ENCODE measurements at regions not wholly inside any gene's neighbourhood (a gene's known extent, or its start where the extent isn't known, plus 50 kb on each side); places are given as distances from the start of the nearest gene placed in this dataset.

DNA sequence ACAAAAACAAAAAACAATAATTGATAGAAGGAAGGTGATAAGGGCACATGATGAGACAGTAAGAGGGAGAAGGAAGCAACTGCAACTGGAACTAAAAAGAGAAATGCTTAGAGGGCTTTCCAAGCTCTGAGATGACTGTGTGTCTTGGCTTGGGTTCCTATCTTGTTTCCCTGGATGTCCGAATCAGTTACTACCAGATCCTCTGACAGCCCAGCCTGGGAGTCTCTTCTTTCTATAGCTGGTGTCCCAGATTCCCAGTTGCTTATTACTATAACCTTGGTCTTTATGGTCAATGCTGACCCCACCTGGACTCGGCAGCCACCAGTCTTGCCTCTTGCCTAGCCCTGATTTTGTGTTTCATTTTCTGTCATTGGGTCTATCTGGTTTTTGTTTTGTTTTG, 116.4 kb downstream of the RFC3 start:
- no peaks in the 10 kb centered on the region for H3K27me3 ChIP-seq (ENCODE audit: control insufficient read depth, insufficient read depth, low read length)

More for the DNA sequence above, 116.4 kb downstream of the RFC3 start:
- H3K9ac ChIP-seq (ENCODE audit: low read depth, low read length) = no peak overlapping the region
- no peak overlapping the region for H2BK120ac ChIP-seq (ENCODE audit: low read depth, low read length)
- dilution Hi-C loops (cut with HindIII; ENCODE audit: low sequenced_read_pairs, unreplicated experiment) = no loop called here
- BruUV-seq (replicated peaks) = no TSS peak
- H3K27ac ChIP-seq (ENCODE audit: insufficient read depth, low read length) = no peak overlapping the region
- H3K56ac ChIP-seq (ENCODE audit: extremely low read depth, insufficient read depth, low read length) = no peak overlapping the region
- H4K91ac ChIP-seq (ENCODE audit: insufficient read depth, low read depth, low read length) = no peak overlapping the region
- H3K14ac ChIP-seq (replicated peaks; ENCODE audit: low read depth, low read length) = no peak overlapping the region
- no peak overlapping the region for H3K4me3 ChIP-seq (ENCODE audit: insufficient read depth, low read depth, low read length)
- H4K5ac ChIP-seq (ENCODE audit: low read depth, low read length) = no peak overlapping the region
- in situ Hi-C loops (cut with MboI; ENCODE audit: low sequenced_read_pairs) = loop anchor here (5.0 kb wide), 1 partner anchor 1223 kb away; no protein-coding TSS in a partner anchor
- peaks cover 3% of the 10 kb centered on the region; the same call in 1 of the 2 replicates for H3K9me1 ChIP-seq (ENCODE audit: insufficient read depth, low read length)
- no peak overlapping the region for H3K4me2 ChIP-seq (ENCODE audit: low read depth, low read length)
- H2BK15ac ChIP-seq (ENCODE audit: low read depth, low read length) = no peak overlapping the region
- no peak overlapping the region for H2BK5ac ChIP-seq (ENCODE audit: low read depth, low read length, poor library complexity, severe bottlenecking)
- WGBS, 2 experiments (ENCODE audit: extremely low coverage in 2 of 2, insufficient read length in 1 of 2) = no CpG with 5 or more reads among the region's 2 CpGs
- H3K23ac ChIP-seq (ENCODE audit: low read depth, low read length) = no peak overlapping the region
- H4K8ac ChIP-seq (ENCODE audit: low read depth in 2 of 2, low read length in 2 of 2) = no peak overlapping the region
- ChIA-PET POLR2A (ENCODE audit: unreplicated experiment) (no interaction called here), CTCF (no interaction called here)
- no peak for DNase-seq
- H2AFZ ChIP-seq (replicated peaks; ENCODE audit: low read length, poor library complexity) = no peak overlapping the region
- no peaks in the 10 kb centered on the region for H3K9me3 ChIP-seq (ENCODE audit: control insufficient read depth, insufficient read depth, low read length)
- H2AK5ac ChIP-seq (ENCODE audit: low read depth, low read length) = no peak overlapping the region
- TF ChIP-seq, protein P1, sequence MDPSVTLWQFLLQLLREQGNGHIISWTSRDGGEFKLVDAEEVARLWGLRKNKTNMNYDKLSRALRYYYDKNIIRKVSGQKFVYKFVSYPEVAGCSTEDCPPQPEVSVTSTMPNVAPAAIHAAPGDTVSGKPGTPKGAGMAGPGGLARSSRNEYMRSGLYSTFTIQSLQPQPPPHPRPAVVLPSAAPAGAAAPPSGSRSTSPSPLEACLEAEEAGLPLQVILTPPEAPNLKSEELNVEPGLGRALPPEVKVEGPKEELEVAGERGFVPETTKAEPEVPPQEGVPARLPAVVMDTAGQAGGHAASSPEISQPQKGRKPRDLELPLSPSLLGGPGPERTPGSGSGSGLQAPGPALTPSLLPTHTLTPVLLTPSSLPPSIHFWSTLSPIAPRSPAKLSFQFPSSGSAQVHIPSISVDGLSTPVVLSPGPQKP (IDR thresholded peaks at IDR 0.05; ENCODE audit: borderline replicate concordance, low read depth, low read length) = no peak
- TF ChIP-seq, protein P2, sequence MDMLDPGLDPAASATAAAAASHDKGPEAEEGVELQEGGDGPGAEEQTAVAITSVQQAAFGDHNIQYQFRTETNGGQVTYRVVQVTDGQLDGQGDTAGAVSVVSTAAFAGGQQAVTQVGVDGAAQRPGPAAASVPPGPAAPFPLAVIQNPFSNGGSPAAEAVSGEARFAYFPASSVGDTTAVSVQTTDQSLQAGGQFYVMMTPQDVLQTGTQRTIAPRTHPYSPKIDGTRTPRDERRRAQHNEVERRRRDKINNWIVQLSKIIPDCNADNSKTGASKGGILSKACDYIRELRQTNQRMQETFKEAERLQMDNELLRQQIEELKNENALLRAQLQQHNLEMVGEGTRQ (IDR thresholded peaks at IDR 0.05; ENCODE audit: low read depth, low read length) = no peak
- TF ChIP-seq CEBPB (IDR thresholded peaks at IDR 0.05; ENCODE audit: low read depth, low read length) = no peak
- no peak for TF ChIP-seq POLR2A (IDR thresholded peaks at IDR 0.05; ENCODE audit: low read depth, low read length)
- no peak for TF ChIP-seq NFE2L2 (IDR thresholded peaks at IDR 0.05; ENCODE audit: low read depth, low read length)
- TF ChIP-seq RAD21 (IDR thresholded peaks at IDR 0.05; ENCODE audit: low read length) = no peak
- TF ChIP-seq, protein P3, sequence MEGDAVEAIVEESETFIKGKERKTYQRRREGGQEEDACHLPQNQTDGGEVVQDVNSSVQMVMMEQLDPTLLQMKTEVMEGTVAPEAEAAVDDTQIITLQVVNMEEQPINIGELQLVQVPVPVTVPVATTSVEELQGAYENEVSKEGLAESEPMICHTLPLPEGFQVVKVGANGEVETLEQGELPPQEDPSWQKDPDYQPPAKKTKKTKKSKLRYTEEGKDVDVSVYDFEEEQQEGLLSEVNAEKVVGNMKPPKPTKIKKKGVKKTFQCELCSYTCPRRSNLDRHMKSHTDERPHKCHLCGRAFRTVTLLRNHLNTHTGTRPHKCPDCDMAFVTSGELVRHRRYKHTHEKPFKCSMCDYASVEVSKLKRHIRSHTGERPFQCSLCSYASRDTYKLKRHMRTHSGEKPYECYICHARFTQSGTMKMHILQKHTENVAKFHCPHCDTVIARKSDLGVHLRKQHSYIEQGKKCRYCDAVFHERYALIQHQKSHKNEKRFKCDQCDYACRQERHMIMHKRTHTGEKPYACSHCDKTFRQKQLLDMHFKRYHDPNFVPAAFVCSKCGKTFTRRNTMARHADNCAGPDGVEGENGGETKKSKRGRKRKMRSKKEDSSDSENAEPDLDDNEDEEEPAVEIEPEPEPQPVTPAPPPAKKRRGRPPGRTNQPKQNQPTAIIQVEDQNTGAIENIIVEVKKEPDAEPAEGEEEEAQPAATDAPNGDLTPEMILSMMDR (conservative IDR thresholded peaks at IDR 0.05; ENCODE audit: low read depth, low read length) = no peak
- TF ChIP-seq SMC3 (IDR thresholded peaks at IDR 0.05; ENCODE audit: low read depth, low read length) = no peak
- TF ChIP-seq CHD1 (IDR thresholded peaks at IDR 0.05; ENCODE audit: low read depth, low read length) = no peak
- TF ChIP-seq MAFK (IDR thresholded peaks at IDR 0.05; ENCODE audit: low read depth, low read length) = no peak
- TF ChIP-seq BHLHE40 (IDR thresholded peaks at IDR 0.05; ENCODE audit: low read depth, low read length) = no peak
- TF ChIP-seq RFX5 (IDR thresholded peaks at IDR 0.05; ENCODE audit: low read depth, low read length) = no peak
- no peak overlapping the region for H2BK20ac ChIP-seq (ENCODE audit: low read depth, low read length)
- intact Hi-C loops (cut with micrococcal nuclease) = loop anchor here (10.0 kb wide), 2 partner anchors 630 to 1010 kb away; partner anchors contain the start of gene NBEA
- no peak overlapping the region for H3K18ac ChIP-seq (ENCODE audit: low read depth, low read length)
- no peaks in the 10 kb centered on the region for H3K36me3 ChIP-seq (ENCODE audit: control insufficient read depth, insufficient read depth, low read length)
- H3K79me1 ChIP-seq (ENCODE audit: low read depth in 1 of 2, low read length in 2 of 2) = no peaks in the 10 kb centered on the region
- peak overlapping the region; percentile 35 for H2AK9ac ChIP-seq (replicated peaks; ENCODE audit: low read depth, low read length, poor library complexity)
- H4K20me1 ChIP-seq (ENCODE audit: insufficient read depth, low read length) = no peaks in the 10 kb centered on the region
- H3K4me1 ChIP-seq (ENCODE audit: control insufficient read depth, insufficient read depth, low read length) = no peaks in the 10 kb centered on the region
- no peak overlapping the region for H3K4ac ChIP-seq (ENCODE audit: low read depth, low read length)
- no peak for ATAC-seq (ENCODE audit: low read depth)

Data from IMR-90 (cell line).